Retinal pigment epithelial cell (primary cell): ENCODE measurements at regions not wholly inside any gene's neighbourhood (a gene's known extent, or its start where the extent isn't known, plus 50 kb on each side); places are given as distances from the start of the nearest gene placed in this dataset.

Experiments
- DNase-seq: peaks from one replicate; pipeline ENCODE4 v3.0.0-alpha.2; 2010; ENCODE audit warnings: low read depth
- H3K4me3 ChIP-seq: 2 replicates; pipeline ENCODE4 v1.5.1; 2011; ENCODE audit warnings: mild to moderate bottlenecking, low read length, control low read depth, moderate library complexity
- CTCF ChIP-seq: conservative IDR thresholded peaks from 2 replicates; pipeline ENCODE4 v1.5.1; 2011; ENCODE audit warnings: low read depth, low read length, control low read depth, inconsistent platforms

GRCh38 chr9:129440435-129441186 lies 180.3 kb downstream of the C9orf50 start:
- DNase-seq = no peak
- no peak for TF ChIP-seq CTCF
- no peak overlapping the region for H3K4me3 ChIP-seq

GRCh38 chr9:129439242-129439641 lies 181.7 kb downstream of the C9orf50 start:
- H3K4me3 ChIP-seq = no peak overlapping the region
- no peak for TF ChIP-seq CTCF
- DNase-seq = no peak

GRCh38 chr9:129437626-129438323 lies 183.1 kb downstream of the C9orf50 start:
- peak; percentile 6 for TF ChIP-seq CTCF
- H3K4me3 ChIP-seq = peak overlapping the region; percentile 38
- no peak for DNase-seq

GRCh38 chr9:129436751-129437625 lies 183.9 kb downstream of the C9orf50 start:
- DNase-seq = peak; percentile 59
- TF ChIP-seq CTCF = no peak
- H3K4me3 ChIP-seq = peak overlapping the region; percentile 38

GRCh38 chr9:129435988-129436717 lies 184.7 kb downstream of the C9orf50 start:
- TF ChIP-seq CTCF = no peak
- DNase-seq = no peak
- H3K4me3 ChIP-seq = no peak overlapping the region

- no peak for TF ChIP-seq CTCF
- no peak overlapping the region for H3K4me3 ChIP-seq
- DNase-seq = no peak
Measured at GRCh38 chr9:129435291-129435690, 185.6 kb downstream of the C9orf50 start.
